B cell (primary cell): ENCODE measurements at regions not wholly inside any gene's neighbourhood (a gene's known extent, or its start where the extent isn't known, plus 50 kb on each side); places are given as distances from the start of the nearest gene placed in this dataset.
"Not testable (repeated sequence)": the region's sequence is repeated elsewhere in the genome, so short reads cannot be mapped to it uniquely, and the experiment has no call there.

Experiments used
- ATAC-seq: fragments of 200-7000 bp; cut with Tn5 transposase; one replicate; pipeline ENCODE4 v1.10.0; 2021; ENCODE audit warnings: low read depth, mild to moderate bottlenecking, moderate number of reproducible peaks, moderate library complexity
- CTCF ChIA-PET: fragments of 350-600 bp; sonication (Branson Sonifier 250); formaldehyde crosslinking; loops from one replicate; lab custom pipeline; 2021; ENCODE audit warnings: antibody characterized with exemption, inconsistent platforms; lab: Charles Lee
- POLR2A ChIA-PET: fragments of 350-600 bp; sonication (Branson Sonifier 250); formaldehyde crosslinking; loops from one replicate; lab custom pipeline; 2021; ENCODE audit warnings: antibody characterized with exemption; lab: Charles Lee
- DNase-seq: peaks from one replicate; pipeline ENCODE4 v3.0.0; 2013
- H2AFZ ChIP-seq: 2 replicates; pipeline ENCODE4 v1.6.1; 2012; ENCODE audit warnings: mild to moderate bottlenecking, low read depth, low read length; ENCODE audit not compliant: insufficient read depth, poor library complexity, severe bottlenecking
- H3K27ac ChIP-seq, 2 donors: 1 replicate in 1 of 2; 2 replicates in 1 of 2; pipeline ENCODE4 v1.5.1; 2012 to 2013; ENCODE audit warnings: low read length in 2 of 2, mild to moderate bottlenecking in 2 of 2, moderate library complexity in 1 of 2
- H3K27me3 ChIP-seq, 4 experiments: fragments of 200-600 bp in 1 of 4; sonication (generic) in 1 of 4; replicated peaks in 1 of 4; 1 replicate in 2 of 4; 2 replicates in 2 of 4; pipeline versions ENCODE4 v1.6.1 to v1.7.0; 2013 to 2016; ENCODE audit warnings: low read length in 3 of 4, mild to moderate bottlenecking in 2 of 4, mixed read lengths in 1 of 4, moderate library complexity in 1 of 4; ENCODE audit not compliant: insufficient read depth in 4 of 4, control insufficient read depth in 3 of 4; ENCODE audit errors: control extremely low read depth in 1 of 4
- H3K36me3 ChIP-seq, 2 experiments: replicated peaks in 1 of 2; 1 replicate in 1 of 2; 2 replicates in 1 of 2; pipeline versions ENCODE4 v1.6.1 to v1.7.1; 2013; ENCODE audit warnings: low read length in 1 of 2; ENCODE audit not compliant: insufficient read depth in 2 of 2, control insufficient read depth in 1 of 2; ENCODE audit errors: control extremely low read depth in 1 of 2, extremely low read depth in 1 of 2
- H3K4me1 ChIP-seq, 2 donors: fragments of 200-600 bp in 1 of 2; sonication (generic) in 1 of 2; 1 replicate in 1 of 2; 2 replicates in 1 of 2; pipeline versions ENCODE4 v1.5.1 to v1.6.1; 2013 to 2017; ENCODE audit warnings: low read length in 2 of 2; ENCODE audit not compliant: control insufficient read depth in 2 of 2, insufficient read depth in 2 of 2
- H3K4me2 ChIP-seq: replicated peaks from 2 replicates; pipeline ENCODE3; 2012; ENCODE audit warnings: mild to moderate bottlenecking, low read depth, low read length; ENCODE audit not compliant: poor library complexity, severe bottlenecking
- H3K4me3 ChIP-seq, 5 experiments: fragments of 200-600 bp in 1 of 5; sonication (generic) in 1 of 5; 1 replicate in 3 of 5; 2 replicates in 2 of 5; pipeline versions ENCODE4 v1.5.1 to v1.7.0; 2011 to 2016; ENCODE audit warnings: low read length in 4 of 5, mild to moderate bottlenecking in 4 of 5, low read depth in 2 of 5, control low read depth in 1 of 5, moderate library complexity in 1 of 5; ENCODE audit not compliant: insufficient read depth in 1 of 5; ENCODE audit errors: control extremely low read depth in 1 of 5, extremely low read depth in 1 of 5
- H3K79me2 ChIP-seq: fragments of 200-600 bp; sonication (generic); one replicate; pipeline ENCODE4 v1.6.0; 2016; ENCODE audit warnings: low read length; ENCODE audit not compliant: control insufficient read depth, insufficient read depth
- H3K9ac ChIP-seq: fragments of 200-600 bp; sonication (generic); 2 replicates; pipeline ENCODE4 v1.6.1; 2017; ENCODE audit warnings: mild to moderate bottlenecking, low read length, moderate library complexity
- H3K9me3 ChIP-seq, 3 donors: one replicate each; pipeline versions ENCODE4 v1.6.1 to v1.7.1; 2013; ENCODE audit warnings: low read length in 2 of 3; ENCODE audit not compliant: control insufficient read depth in 2 of 3, insufficient read depth in 1 of 3; ENCODE audit errors: control extremely low read depth in 1 of 3
- H4K20me1 ChIP-seq: 2 replicates; pipeline ENCODE4 v1.6.0; 2012; ENCODE audit warnings: mild to moderate bottlenecking, low read length; ENCODE audit not compliant: insufficient read depth, control insufficient read depth, poor library complexity, severe bottlenecking
- H3K27ac Mint-ChIP-seq: one replicate; pipeline ENCODE4 v1.8.0; 2021; ENCODE audit warnings: mixed read lengths
- H3K27me3 Mint-ChIP-seq: one replicate; pipeline ENCODE4 v1.8.0; 2021; ENCODE audit warnings: mixed read lengths
- H3K4me1 Mint-ChIP-seq: one replicate; pipeline ENCODE4 v1.8.0; 2021; ENCODE audit warnings: mixed read lengths
- H3K4me3 Mint-ChIP-seq: one replicate; pipeline ENCODE4 v1.8.0; 2021; ENCODE audit warnings: mixed read lengths
- H3K9me3 Mint-ChIP-seq: one replicate; pipeline ENCODE4 v1.8.0; 2022; ENCODE audit warnings: mixed read lengths; ENCODE audit not compliant: insufficient read depth
- EZH2 ChIP-seq: IDR thresholded peaks from 2 replicates; pipeline ENCODE4 v1.6.1; 2012; ENCODE audit warnings: borderline replicate concordance, low read depth, mild to moderate bottlenecking, moderate library complexity, low read length; ENCODE audit not compliant: insufficient read depth, poor library complexity, severe bottlenecking
- WGBS: methylation state at CpG from one replicate; pipeline ENCODE4 v1.1.5; 2013; ENCODE audit warnings: missing lambda C conversion rate; ENCODE audit not compliant: insufficient coverage; 5-methylcytosine and 5-hydroxymethylcytosine counted together
- intact Hi-C: fragments of 100-400 bp; cut with micrococcal nuclease; formaldehyde crosslinking; loops from one replicate; pipeline ENCODE4 v1.10.0; 2022
- TF ChIP-seq, protein P1 (sequence below): fragments of 200-600 bp; IDR thresholded peaks from one replicate; pipeline ENCODE4 v1.8.0; 2022; ENCODE audit warnings: antibody characterized with exemption, mild to moderate bottlenecking

GRCh38 chrX:65873385-65873784 lies 166.5 kb downstream of the VSIG4 start:
- H3K4me3 Mint-ChIP-seq = no peak overlapping the region
- Histone ChIP-seq H3K27ac (no peak overlapping the region), H3K36me3 (no peaks in the 10 kb centered on the region), H2AFZ (no peak overlapping the region), H3K79me2 (no peaks in the 10 kb centered on the region), H3K9ac (no peak overlapping the region), H3K4me1 (peaks cover 0 to 9% of the 10 kb centered on the region in 2 donors), H3K27me3 (no peaks in the 10 kb centered on the region), H3K4me3 (no peak overlapping the region), H4K20me1 (no peaks in the 10 kb centered on the region), H3K9me3 (no peaks in the 10 kb centered on the region), H3K4me2 (no peak overlapping the region)
- peaks cover 3% of the 10 kb centered on the region for H3K9me3 Mint-ChIP-seq
- DNase-seq (no peak), ATAC-seq (no peak)
- WGBS = 100% methylated on average over 3 of the region's 9 CpGs
- no peaks in the 10 kb centered on the region for H3K27me3 Mint-ChIP-seq
- peaks cover 14% of the 10 kb centered on the region for H3K4me1 Mint-ChIP-seq
- H3K27ac Mint-ChIP-seq = no peak overlapping the region
- intact Hi-C loops = loop anchor here (5.0 kb wide), 1 partner anchor 114 kb away; no protein-coding TSS in a partner anchor
- POLR2A ChIA-PET = no interaction called here
- no peak for TF ChIP-seq EZH2
- TF ChIP-seq, protein P1, sequence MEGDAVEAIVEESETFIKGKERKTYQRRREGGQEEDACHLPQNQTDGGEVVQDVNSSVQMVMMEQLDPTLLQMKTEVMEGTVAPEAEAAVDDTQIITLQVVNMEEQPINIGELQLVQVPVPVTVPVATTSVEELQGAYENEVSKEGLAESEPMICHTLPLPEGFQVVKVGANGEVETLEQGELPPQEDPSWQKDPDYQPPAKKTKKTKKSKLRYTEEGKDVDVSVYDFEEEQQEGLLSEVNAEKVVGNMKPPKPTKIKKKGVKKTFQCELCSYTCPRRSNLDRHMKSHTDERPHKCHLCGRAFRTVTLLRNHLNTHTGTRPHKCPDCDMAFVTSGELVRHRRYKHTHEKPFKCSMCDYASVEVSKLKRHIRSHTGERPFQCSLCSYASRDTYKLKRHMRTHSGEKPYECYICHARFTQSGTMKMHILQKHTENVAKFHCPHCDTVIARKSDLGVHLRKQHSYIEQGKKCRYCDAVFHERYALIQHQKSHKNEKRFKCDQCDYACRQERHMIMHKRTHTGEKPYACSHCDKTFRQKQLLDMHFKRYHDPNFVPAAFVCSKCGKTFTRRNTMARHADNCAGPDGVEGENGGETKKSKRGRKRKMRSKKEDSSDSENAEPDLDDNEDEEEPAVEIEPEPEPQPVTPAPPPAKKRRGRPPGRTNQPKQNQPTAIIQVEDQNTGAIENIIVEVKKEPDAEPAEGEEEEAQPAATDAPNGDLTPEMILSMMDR = no peak
- CTCF ChIA-PET = interaction anchor here (0.9 to 3.5 kb wide), 3 partner anchors 20 to 236 kb away, joined by 3 to 10 read pairs (median 3); no protein-coding TSS in a partner anchor

- no peak overlapping the region for H3K4me3 ChIP-seq
- H3K27ac Mint-ChIP-seq = no peak overlapping the region
- ATAC-seq (peak; percentile 31), DNase-seq (peak; percentile 29)
- H3K4me3 Mint-ChIP-seq = no peak overlapping the region
- no peaks in the 10 kb centered on the region for H3K79me2 ChIP-seq
- CTCF ChIA-PET = interaction anchor here (0.8 to 3.5 kb wide), 3 partner anchors 115 to 238 kb away, joined by 4 to 10 read pairs (median 5); no protein-coding TSS in a partner anchor
- H3K4me2 ChIP-seq = no peak overlapping the region
- H2AFZ ChIP-seq = no peak overlapping the region
- peaks cover 17% of the 10 kb centered on the region for H3K4me1 Mint-ChIP-seq
- no CpG with 5 or more reads among the region's 7 CpGs for WGBS
- H3K9ac ChIP-seq = no peak overlapping the region
- POLR2A ChIA-PET = no interaction called here
- H3K9me3 Mint-ChIP-seq = peaks cover 3% of the 10 kb centered on the region
- TF ChIP-seq EZH2 = no peak
- TF ChIP-seq, protein P1 = no peak
- peaks cover 0 to 10% of the 10 kb centered on the region in 2 donors for H3K4me1 ChIP-seq
- intact Hi-C loops = loop anchor here (5.0 kb wide), 1 partner anchor 116 kb away; no protein-coding TSS in a partner anchor
- no peaks in the 10 kb centered on the region for H3K36me3 ChIP-seq
- no peaks in the 10 kb centered on the region for H4K20me1 ChIP-seq
- no peaks in the 10 kb centered on the region for H3K9me3 ChIP-seq
- H3K27me3 Mint-ChIP-seq = no peaks in the 10 kb centered on the region
- H3K27ac ChIP-seq = no peak overlapping the region
- H3K27me3 ChIP-seq = no peaks in the 10 kb centered on the region
Measured at GRCh38 chrX:65871671-65872311, 168.1 kb downstream of the VSIG4 start.

DNA sequence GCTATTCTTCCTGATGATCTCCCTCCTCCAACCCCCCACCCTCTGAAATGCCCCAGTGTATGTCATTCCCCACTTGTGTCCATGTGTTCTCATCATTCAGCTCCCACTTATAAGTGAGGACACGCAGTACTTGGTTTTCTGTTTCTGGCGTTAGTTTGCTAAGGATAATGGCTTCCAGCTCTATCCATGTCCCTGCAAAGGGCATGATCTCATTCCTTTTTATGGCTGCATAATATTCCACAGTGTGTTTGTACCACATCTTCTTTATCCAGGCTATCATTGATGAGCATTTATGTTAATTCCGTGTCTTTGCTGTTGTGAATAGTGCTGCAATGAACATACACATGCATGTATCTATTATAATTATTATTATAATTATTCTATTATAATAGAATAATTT lies 169.3 kb downstream of the VSIG4 start:
- not testable (repeated sequence) for H3K27me3 ChIP-seq, ATAC-seq, H3K9ac ChIP-seq, H3K4me2 ChIP-seq, H3K27ac Mint-ChIP-seq, H3K9me3 Mint-ChIP-seq, H3K4me3 Mint-ChIP-seq, H3K9me3 ChIP-seq, H3K79me2 ChIP-seq, H3K4me3 ChIP-seq, H3K27me3 Mint-ChIP-seq, H3K27ac ChIP-seq, H3K36me3 ChIP-seq, H2AFZ ChIP-seq, H4K20me1 ChIP-seq, DNase-seq
- peaks cover 8 to 17% of the 10 kb centered on the region in 2 donors for H3K4me1 ChIP-seq
- intact Hi-C loops = loop anchor here (5.0 kb wide), 1 partner anchor 117 kb away; no protein-coding TSS in a partner anchor
- H3K4me1 Mint-ChIP-seq = peaks cover 27% of the 10 kb centered on the region
- ChIA-PET POLR2A (interaction anchor here (0.6 kb wide), 1 partner anchor 174 kb away, joined by 10 read pairs; no protein-coding TSS in a partner anchor), CTCF (interaction anchor here (3.5 kb wide), 1 partner anchor 239 kb away, joined by 10 read pairs; no protein-coding TSS in a partner anchor)
- WGBS = no CpG with 5 or more reads among the region's 3 CpGs
